GM18909 (cell line): ENCODE measurements at regions not wholly inside any gene's neighbourhood (a gene's known extent, or its start where the extent isn't known, plus 50 kb on each side); places are given as distances from the start of the nearest gene placed in this dataset.
"Not testable (repeated sequence)": the region's sequence is repeated elsewhere in the genome, so short reads cannot be mapped to it uniquely, and the experiment has no call there.

Experiments
- ATAC-seq: cut with Tn5 transposase; IDR thresholded peaks from one replicate; pipeline ENCODE4 v1.9.1; 2021; ENCODE audit warnings: mild to moderate bottlenecking; ENCODE audit not compliant: unreplicated experiment, poor library complexity

DNA sequence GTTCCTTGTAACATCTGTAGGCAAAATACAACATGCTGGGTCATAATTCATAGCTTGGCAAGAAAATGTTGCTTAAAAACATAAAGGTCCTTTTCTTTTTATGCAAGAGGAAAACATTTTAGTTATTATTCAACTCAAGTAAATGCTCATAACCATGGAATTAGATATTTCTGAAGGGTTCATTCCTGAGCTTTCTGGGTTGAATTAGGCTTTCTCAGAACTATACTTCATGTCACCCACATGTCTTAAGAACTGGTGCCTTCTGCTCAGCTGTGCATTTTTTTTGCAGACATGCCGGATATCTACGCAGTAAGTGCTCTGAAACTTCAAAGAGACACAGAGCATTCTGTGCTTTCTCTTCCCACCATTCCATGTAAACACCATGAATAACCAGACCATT lies 571.4 kb downstream of the TTLL7 start:
- ATAC-seq, result not testable (repeated sequence)

DNA sequence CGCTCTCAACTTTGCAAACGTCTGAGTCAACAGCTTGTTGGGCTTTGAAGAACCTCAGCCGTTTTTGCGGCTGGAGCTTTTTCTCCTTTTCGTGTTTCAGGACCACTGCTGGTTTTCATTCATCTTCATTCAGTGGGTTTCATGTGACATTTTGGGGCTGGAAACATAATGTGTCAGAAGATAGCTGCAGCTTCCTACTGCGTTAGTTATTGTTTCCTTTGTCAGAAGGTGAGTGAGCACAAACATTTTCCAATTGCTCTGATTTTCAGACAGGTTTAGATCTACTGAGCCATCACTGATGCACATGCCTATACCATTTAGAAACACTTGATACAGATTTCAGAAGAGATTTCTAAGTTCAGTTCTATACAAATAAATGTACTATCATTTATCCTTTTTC lies 575.5 kb downstream of the TTLL7 start:
- not testable (repeated sequence) for ATAC-seq

DNA sequence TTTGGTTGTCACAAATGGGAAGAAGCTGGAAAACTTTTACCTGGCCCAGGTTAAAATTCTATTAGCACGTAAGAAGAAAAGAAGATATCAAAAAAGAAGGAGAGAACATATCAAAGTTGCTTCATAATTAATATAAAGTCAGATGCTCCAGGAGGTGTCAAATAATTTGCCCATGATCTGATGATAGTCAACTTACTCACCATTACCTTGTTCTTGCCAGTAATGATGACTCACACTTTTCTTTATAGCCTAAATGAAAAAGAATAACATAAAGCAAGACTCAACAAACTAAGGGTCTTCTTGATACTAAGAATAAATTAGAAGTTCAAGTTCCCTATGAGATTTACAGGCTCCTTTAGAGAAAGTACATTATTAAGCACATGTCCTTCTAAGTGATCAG lies 580.4 kb downstream of the TTLL7 start:
- ATAC-seq, result no peak

DNA sequence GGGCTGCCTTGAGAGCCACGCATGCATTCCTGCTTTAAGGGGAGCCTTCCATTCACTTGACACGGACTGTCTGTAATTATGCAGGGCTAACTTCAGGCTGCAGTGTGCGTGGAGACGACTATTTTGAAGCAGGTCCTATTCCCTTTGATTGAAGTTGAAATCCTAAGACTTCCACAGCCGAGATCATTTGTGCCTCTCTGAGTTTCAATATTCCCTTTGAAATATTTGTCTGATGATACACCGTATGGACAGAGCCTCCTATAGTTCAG lies 585.2 kb downstream of the TTLL7 start:
- not testable (repeated sequence) for ATAC-seq

DNA sequence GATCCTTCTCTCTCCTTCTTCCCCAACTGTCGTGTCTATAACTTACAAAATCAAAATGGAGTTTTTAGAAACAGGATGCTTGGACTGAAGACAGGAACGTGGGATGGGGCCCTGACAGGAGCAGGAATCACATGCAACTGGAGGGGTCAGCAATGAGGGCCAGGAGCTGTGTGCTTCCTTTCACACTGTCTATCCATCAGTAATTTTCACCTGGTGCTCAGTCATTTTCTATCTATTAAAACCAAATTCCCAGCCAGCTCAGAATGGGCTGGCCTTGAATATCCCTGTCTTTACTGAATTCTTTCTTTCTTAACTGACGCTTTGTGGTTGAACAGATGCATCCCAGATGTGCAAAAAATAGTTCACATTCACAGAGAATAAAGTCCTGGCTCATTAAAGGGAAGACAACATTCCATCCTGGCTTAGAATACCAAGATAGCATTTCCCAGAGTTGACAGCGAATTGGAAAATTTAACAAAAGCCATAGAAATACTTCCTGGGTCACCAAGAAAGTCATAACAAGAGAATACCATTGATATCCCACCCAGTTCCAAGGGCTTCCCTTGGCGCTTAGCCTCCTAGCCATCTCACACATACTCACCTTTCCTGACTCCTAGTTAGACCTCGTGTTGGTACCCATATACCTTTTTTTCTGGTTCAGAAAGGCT lies 588.1 kb downstream of the TTLL7 start:
- not testable (repeated sequence) for ATAC-seq

DNA sequence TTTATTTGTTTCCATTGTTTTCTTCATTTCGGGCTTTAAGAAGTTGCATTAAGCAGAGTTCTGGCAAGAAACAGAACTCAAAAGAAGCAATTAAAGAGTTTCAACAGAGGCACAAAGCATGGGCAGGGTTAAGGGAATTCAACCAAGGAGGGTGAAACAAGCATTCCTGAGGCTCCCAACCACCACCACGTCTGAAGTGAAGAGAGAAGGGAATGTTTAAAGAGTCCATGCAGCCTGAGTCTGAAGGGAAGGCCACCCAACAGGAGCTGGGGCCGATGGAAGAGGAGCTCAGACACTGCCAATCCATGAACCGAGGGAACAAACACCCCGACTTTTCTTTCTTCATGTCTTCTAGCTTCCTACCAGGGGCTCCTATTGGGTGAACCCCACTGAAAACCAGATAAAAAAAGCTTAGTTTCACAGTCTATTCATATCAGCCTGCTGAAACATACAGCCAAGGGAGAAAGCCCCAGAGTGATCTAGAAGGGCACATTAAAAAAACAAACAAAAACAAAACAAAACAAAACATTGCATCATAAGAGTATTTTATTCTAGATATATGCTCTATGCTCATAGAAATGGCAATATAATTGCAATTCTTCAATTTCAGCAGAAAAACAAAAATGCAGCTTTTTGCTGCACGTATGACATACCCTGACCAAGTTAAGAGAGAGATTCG lies 592.1 kb downstream of the TTLL7 start:
- not testable (repeated sequence) for ATAC-seq

DNA sequence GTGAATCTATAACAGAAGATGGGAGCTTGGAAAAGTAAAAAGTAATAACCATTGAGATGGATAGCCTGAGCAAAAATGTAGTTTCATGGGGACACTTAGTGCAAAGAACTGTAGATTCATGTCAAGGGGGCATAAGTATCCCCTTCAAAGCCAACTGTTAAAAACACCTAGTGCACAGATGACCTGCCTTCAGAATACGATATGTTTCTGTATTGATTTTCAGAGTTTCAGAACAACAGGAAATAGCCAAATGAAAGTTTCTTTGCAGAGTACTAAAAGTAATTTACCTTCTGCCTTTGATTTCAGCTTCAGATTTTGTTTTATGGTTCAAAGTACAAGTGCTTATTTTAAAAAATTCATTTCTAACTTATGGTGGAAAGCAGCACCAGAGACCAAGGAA lies 593.1 kb downstream of the TTLL7 start:
- ATAC-seq, result peak; percentile 72

DNA sequence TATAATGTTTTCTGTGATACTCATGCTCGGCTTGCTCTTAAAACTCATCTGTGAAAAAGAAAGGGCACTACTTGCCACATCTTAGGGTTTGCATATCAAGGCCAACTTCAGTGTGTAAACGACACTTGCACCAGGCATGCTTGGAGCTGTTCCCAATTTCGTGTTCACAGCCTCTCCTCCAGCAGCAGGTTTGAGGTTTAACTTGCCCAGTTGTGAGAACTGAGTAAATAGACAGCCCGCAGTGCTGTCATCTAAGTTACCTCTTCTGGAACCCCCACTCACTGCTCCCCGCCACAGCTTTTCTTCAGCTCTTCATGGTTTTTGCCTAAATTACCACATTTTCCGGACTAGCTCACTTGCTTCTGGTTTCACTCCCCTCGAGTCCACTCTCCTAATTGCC lies 595.4 kb downstream of the TTLL7 start:
- ATAC-seq, result not testable (repeated sequence)

DNA sequence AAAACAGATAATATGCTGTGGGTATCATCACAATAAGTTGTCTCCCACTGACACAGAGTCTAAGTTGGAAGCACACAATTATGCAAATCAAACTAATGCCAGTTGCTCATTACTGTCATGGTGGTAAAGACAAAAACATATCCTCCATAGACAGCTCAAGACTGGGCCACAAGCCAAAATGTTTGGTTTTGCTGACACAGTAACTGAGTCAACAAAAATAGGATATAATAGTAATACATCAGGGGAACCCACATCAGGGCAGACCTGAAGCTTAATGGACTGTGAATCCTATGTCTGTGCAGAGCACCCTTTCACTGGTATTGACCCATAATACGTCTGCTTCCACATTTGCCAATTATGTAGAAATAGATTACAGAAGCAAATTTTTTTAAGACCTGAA lies 597.8 kb downstream of the TTLL7 start:
- ATAC-seq, result not testable (repeated sequence)

DNA sequence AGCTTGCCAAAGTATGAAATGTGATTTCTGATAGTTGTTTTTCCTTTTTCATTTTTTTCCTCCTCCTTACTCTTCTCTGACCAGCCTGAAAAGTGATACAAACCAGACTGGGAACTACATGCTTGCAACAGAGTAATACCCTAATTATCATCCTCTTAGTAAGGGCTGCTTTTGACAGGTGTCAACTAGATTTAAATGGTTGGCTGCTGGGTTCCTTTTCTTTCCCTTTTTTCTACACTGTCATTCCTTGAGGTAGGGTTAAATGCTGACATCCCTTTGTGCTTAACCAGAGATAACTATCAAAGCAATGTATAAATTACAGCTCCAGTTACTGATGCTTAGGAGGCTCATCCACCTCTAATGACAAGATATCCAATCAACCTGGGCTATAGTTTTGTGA lies 598.8 kb downstream of the TTLL7 start:
- not testable (repeated sequence) for ATAC-seq

DNA sequence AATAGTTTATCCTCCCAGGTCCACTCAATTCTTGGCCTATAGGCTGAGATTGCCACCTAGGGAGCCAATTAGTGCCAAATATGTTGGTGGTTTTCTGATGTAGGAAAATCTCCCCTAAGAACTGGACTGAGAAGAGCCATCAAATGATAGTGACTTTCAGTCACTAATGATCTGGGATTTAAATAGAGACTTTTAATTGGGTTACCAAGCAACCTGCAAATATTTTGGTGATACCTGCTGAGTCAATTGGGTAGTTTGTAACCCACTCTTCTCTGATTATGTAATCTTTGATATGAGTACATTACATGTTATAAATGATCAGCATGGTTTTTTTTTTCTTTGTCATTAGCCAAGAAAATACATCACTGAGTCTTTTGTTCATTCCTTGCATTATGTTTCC lies 600.8 kb downstream of the TTLL7 start:
- ATAC-seq, result not testable (repeated sequence)

DNA sequence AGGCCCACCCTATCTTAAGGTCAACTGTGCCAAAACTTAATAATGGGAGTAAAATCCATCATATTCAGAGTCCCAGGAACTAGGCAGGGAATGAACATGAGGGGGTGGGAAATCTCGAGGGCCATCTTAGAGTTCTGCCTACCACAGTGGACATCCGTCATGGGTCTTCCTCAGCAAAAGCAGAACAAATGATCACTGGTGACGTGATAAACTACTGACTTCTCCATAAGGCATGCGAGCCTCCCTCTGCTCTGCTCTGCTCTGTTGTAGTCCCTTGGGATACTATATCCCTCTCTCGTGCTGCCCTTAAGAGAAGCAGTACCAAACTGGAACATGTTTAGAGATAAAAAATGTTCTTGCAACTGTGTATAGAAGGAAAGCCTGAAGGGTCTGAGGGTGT lies 603.8 kb downstream of the TTLL7 start:
- ATAC-seq, result not testable (repeated sequence)

DNA sequence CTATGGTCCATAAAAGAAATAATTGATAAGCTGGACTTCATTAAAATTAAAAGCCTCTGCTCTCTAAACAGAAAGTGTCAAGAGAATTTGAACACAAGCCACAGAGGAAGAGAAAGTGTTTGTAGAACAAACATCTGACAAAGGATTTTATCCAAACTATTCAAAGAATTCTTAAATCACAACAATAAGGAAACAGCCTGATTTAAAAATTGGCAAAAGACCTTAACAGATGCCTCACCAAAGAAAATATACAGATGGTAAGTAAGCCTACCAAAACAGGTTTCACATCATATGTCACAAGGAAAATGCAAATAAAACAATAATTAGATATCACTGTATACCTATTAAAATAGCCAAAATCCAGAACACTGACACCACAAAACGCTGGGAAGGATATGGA lies 612.0 kb downstream of the TTLL7 start:
- ATAC-seq, result not testable (repeated sequence)

DNA sequence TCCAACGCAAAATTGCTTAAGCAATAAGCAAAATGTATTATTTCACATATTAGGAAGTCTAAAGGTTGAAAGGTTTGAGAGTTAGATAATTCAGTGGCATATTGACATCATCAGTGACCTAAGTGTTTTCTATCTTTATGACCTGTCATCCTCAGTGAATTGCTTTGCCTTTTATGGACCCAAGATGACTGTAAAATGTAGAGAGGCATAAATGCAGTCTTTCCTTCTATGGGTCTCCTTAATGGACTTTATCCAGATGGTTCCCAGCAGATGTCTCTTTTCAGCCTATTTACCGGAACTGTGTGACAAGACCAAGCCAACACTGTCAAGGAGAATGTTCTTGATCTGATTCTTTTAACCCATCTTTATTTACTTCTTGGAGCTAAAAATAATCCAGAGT lies 615.8 kb downstream of the TTLL7 start:
- not testable (repeated sequence) for ATAC-seq

DNA sequence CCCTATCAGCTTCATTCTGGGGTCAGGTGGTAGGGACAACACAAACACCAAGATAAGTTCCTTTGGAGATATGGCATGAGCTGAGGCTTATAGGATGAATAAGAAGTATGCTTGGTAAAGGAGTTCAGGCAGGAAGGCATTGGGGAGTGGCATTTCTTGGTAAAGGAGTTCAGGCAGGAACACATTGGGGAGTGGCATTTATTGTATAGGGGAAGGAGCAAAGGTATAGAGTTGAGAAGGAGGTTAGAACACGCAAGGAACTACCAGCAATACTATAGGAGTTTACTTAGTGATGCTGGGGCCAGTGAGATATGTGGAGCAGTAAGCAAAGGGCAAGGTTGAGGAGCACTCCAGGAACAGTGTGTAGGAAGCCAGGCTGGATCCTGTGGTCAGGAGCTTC lies 625.9 kb downstream of the TTLL7 start:
- not testable (repeated sequence) for ATAC-seq

DNA sequence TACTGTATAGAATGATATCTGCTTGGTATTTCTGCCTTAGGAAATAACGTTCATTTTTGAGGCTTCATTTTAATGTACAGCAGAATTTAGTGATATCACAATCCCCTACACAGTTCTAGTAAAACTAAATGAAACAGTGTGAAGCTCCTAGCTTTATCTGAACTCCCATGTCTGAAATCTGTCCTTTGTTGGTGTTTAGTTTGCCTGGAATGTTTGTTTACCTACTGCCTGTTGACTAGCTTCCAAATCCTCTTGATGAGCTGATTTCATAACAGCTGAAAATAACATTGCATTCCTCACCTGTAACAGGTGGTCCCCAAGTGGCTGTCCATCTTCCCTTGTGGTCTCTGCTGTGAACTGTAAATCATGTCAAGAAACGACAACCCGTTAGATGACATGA lies 629.1 kb downstream of the TTLL7 start:
- not testable (repeated sequence) for ATAC-seq

DNA sequence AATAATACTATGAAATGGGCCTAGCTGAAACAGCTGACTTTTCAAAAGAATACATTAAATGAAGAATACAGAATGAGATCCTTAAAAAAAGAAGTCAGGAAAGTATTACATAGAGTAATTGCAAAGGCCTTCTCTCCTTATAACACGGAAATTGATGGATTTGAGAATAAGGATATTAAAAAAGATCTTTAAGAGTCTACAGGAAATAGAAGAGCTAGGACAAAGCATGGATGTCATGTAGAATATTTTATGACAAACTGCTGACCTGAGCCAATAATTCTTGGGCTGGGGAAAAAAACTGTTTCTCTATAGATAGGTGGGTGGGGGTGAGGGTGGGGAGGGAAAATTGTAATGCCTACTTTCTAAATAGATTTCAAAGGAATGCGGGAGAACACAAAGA lies 633.6 kb downstream of the TTLL7 start:
- not testable (repeated sequence) for ATAC-seq

DNA sequence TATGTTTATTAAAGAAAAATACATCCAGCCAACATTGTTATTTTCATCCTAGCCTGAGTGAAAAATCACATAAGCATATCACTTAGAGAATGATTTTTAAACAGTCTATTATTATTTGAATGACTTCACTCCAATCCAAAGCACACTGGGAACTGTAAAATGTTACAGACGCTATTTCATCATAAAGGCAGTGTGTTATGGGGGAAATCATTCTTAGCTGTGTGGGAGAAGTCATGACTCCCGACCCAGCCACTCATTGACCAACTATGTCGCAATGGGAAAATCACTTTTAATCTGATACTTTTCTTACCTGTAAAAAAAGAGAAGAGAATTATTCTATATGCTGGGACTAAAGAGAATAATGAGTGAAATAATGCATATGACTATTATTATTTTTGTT lies 653.6 kb downstream of the TTLL7 start:
- ATAC-seq, result not testable (repeated sequence)

DNA sequence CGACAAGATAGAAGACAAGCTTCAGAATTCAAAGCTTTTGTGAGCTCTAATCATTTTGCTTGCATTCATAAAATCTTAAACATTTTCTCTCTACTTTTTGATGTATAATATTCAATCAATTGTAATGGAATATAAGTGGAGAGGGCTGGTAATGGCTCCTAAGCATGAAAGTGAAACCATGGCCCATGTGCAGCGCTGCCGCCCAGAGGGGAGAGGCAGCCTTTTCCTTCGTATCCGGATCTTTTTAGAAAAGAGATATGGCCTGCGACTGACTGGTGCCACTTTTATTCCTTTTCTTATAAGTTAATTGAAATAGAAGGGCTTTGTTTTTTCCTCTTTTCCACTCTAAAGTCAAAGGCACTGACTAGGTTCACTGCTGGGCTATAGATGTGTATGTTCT lies 655.2 kb downstream of the TTLL7 start:
- not testable (repeated sequence) for ATAC-seq

DNA sequence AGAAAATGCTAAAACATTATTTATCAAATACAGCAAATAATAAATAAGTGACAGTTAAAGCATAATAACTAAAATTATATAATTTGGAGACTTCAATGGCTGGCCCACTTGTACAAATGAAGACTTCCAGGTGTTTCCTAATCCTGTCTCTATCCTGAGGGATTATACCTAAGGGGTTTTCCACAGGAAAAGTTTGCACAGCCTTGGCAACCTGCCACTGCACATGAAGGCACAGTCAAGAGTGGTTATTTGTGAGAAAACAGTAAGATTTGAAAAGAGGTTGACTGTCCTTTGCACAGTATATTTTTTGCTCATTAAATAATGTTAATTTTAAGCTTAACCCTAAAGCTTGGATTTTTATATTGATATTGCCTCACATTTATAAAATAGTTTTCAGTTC lies 655.9 kb downstream of the TTLL7 start:
- not testable (repeated sequence) for ATAC-seq

DNA sequence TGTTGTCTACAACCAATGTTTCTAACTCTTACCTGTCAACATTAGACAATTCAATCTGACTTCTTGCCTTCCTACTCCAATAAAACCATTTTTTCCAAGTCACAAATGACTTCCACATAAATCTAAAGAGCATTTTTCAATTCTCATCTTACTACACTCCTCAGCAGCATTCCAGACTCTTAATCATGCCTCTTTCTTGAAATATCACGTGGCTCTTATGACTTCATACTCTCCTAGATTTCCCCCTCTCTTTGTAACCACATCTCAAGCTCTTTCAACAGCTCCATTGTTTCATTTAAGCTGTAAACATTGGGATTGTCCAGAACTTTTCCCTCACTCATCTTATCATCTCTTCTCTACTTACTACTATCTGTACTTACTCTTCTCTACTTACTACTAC lies 666.6 kb downstream of the TTLL7 start:
- not testable (repeated sequence) for ATAC-seq

DNA sequence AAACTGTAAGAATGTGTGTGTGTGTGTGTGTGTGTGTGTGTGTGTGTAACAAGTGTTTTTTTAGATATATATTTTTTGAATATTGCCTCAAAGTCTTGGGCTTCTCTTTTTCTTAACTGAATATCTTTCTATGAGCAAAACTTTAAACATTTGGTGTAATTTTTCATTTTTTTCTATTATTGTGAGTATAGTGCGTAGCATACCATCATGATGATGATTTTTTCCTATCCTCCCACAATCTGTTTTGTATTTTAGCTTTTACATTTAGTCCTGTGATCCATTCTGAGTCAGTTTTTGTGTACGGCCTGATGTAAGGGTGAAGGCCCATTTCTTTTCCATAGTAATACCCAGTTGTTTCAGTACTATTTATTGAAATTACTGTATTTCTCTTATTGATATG lies 680.6 kb downstream of the TTLL7 start:
- ATAC-seq, result no peak
